NCI-H2171 (cell line): ENCODE measurements at regions not wholly inside any gene's neighbourhood (a gene's known extent, or its start where the extent isn't known, plus 50 kb on each side); places are given as distances from the start of the nearest gene placed in this dataset.

Experiments
- DNase-seq: peaks from one replicate; lab custom pipeline; 2025; lab: John Stamatoyannopoulos, UW

GRCh38 chr10:57874810-57875209, 392.9 kb downstream of the IPMK start:
- no peak for DNase-seq

- DNase-seq, result no peak
Measured at GRCh38 chr10:57867241-57867640, 400.5 kb downstream of the IPMK start.

GRCh38 chr10:57864765-57865680, 402.7 kb downstream of the IPMK start:
- DNase-seq, result no peak

- DNase-seq, result no peak
Measured at GRCh38 chr10:57849691-57850357, 417.9 kb downstream of the IPMK start.

- DNase-seq, result no peak
Measured at GRCh38 chr10:57846307-57847065, 421.2 kb downstream of the IPMK start.

GRCh38 chr10:57844387-57844998, 423.2 kb downstream of the IPMK start:
- DNase-seq, result no peak

GRCh38 chr10:57830877-57831560, 436.7 kb downstream of the IPMK start:
- DNase-seq, result no peak

GRCh38 chr10:57825015-57825414, 442.7 kb downstream of the IPMK start:
- no peak for DNase-seq

- DNase-seq, result no peak
Measured at GRCh38 chr10:57823398-57823797, 444.3 kb downstream of the IPMK start.

- DNase-seq, result no peak
Measured at GRCh38 chr10:57822965-57823364, 444.7 kb downstream of the IPMK start.

GRCh38 chr10:57818522-57818921, 449.2 kb downstream of the IPMK start:
- DNase-seq, result no peak

GRCh38 chr10:57817741-57818140, 450.0 kb downstream of the IPMK start:
- DNase-seq, result no peak

GRCh38 chr10:57815949-57816348, 451.7 kb downstream of the IPMK start:
- DNase-seq, result no peak

- DNase-seq, result no peak
Measured at GRCh38 chr10:57809961-57810360, 457.7 kb downstream of the IPMK start.

GRCh38 chr10:57807906-57808305, 459.8 kb downstream of the IPMK start:
- DNase-seq, result no peak

- no peak for DNase-seq
Measured at GRCh38 chr10:57806675-57807074, 461.0 kb downstream of the IPMK start.

- no peak for DNase-seq
Measured at GRCh38 chr10:57799625-57800024, 468.1 kb downstream of the IPMK start.

GRCh38 chr10:57798830-57799229, 468.9 kb downstream of the IPMK start:
- DNase-seq, result no peak

- DNase-seq, result no peak
Measured at GRCh38 chr10:57791546-57791945, 476.1 kb downstream of the IPMK start.

- DNase-seq, result no peak
Measured at GRCh38 chr10:57790703-57791102, 477.0 kb downstream of the IPMK start.

- DNase-seq, result no peak
Measured at GRCh38 chr10:57788117-57788516, 479.6 kb downstream of the IPMK start.
